Suprapubic skin (tissue), 3 donors: ENCODE measurements at regions not wholly inside any gene's neighbourhood (a gene's known extent, or its start where the extent isn't known, plus 50 kb on each side); places are given as distances from the start of the nearest gene placed in this dataset.

Experiments
- CTCF ChIP-seq, 2 donors: fragments of 200-600 bp in 1 of 2; fragments of 450-650 bp in 1 of 2; sonication (generic) in 1 of 2; IDR thresholded peaks; one replicate each; pipeline ENCODE4 v1.5.1; 2016 to 2019; ENCODE audit warnings: antibody characterized with exemption in 2 of 2, mild to moderate bottlenecking in 1 of 2, moderate library complexity in 1 of 2
- EP300 ChIP-seq: sonication (generic); formaldehyde crosslinking; IDR thresholded peaks from one replicate; pipeline ENCODE4 v1.6.1; 2017; ENCODE audit warnings: antibody characterized with exemption
- POLR2A ChIP-seq, 2 donors: fragments of 450-650 bp; IDR thresholded peaks; one replicate each; pipeline ENCODE4 v1.6.1; 2017; ENCODE audit warnings: antibody characterized with exemption in 2 of 2, mild to moderate bottlenecking in 2 of 2, moderate library complexity in 2 of 2

GRCh38 chr7:108777966-108778365 is 208.3 kb downstream of the DNAJB9 start:
- TF ChIP-seq EP300 (no peak), CTCF (IDR thresholded peaks at IDR 0.05) (no peak), POLR2A (IDR thresholded peaks at IDR 0.05) (no peak)
